Fibroblast of the aortic adventitia (primary cell): ENCODE measurements at regions not wholly inside any gene's neighbourhood (a gene's known extent, or its start where the extent isn't known, plus 50 kb on each side); places are given as distances from the start of the nearest gene placed in this dataset.
"Not testable (repeated sequence)": the region's sequence is repeated elsewhere in the genome, so short reads cannot be mapped to it uniquely, and the experiment has no call there.

Experiments used
- DNase-seq: peaks from one replicate; pipeline ENCODE4 v3.0.0-alpha.2; 2010; ENCODE audit warnings: low read depth
- H3K4me3 ChIP-seq: 2 replicates; pipeline ENCODE4 v1.5.1; 2011; ENCODE audit warnings: low read depth, mild to moderate bottlenecking, control low read depth, low read length, moderate library complexity
- CTCF ChIP-seq: IDR thresholded peaks from 2 replicates; pipeline ENCODE4 v1.5.1; 2011; ENCODE audit warnings: mild to moderate bottlenecking, low read length, control low read depth, inconsistent platforms; ENCODE audit not compliant: insufficient read depth

GRCh38 chr5:124527220-124527991 is 219.0 kb downstream of the ZNF608 start:
- no peak overlapping the region for H3K4me3 ChIP-seq
- DNase-seq = peak; percentile 64
- no peak for TF ChIP-seq CTCF

- not testable (repeated sequence) for DNase-seq, H3K4me3 ChIP-seq
Measured at GRCh38 chr5:124526079-124526478, 220.4 kb downstream of the ZNF608 start.

GRCh38 chr5:124524552-124525232 is 221.7 kb downstream of the ZNF608 start:
- DNase-seq = no peak
- no peak for TF ChIP-seq CTCF
- H3K4me3 ChIP-seq = no peak overlapping the region

- DNase-seq = no peak
- TF ChIP-seq CTCF = no peak
- no peak overlapping the region for H3K4me3 ChIP-seq
Measured at GRCh38 chr5:124523897-124524296, 222.5 kb downstream of the ZNF608 start.

- no peak overlapping the region for H3K4me3 ChIP-seq
- no peak for DNase-seq
- no peak for TF ChIP-seq CTCF
Measured at GRCh38 chr5:124522992-124523391, 223.4 kb downstream of the ZNF608 start.

GRCh38 chr5:124521461-124522230 is 224.8 kb downstream of the ZNF608 start:
- no peak for TF ChIP-seq CTCF
- H3K4me3 ChIP-seq = no peak overlapping the region
- no peak for DNase-seq

GRCh38 chr5:124519396-124519795 is 227.0 kb downstream of the ZNF608 start:
- H3K4me3 ChIP-seq = no peak overlapping the region
- peak; percentile 88 for DNase-seq
- TF ChIP-seq CTCF = no peak
